HepG2 (cell line): ENCODE measurements at regions not wholly inside any gene's neighbourhood (a gene's known extent, or its start where the extent isn't known, plus 50 kb on each side); places are given as distances from the start of the nearest gene placed in this dataset.

ENCODE experiments used
- AKAP8 ChIP-seq: sonication (generic); formaldehyde crosslinking; IDR thresholded peaks from 2 replicates; pipeline ENCODE4 v1.5.1; 2020; ENCODE audit warnings: mild to moderate bottlenecking, missing genetic modification reagents
- DPF2 ChIP-seq: sonication (generic); formaldehyde crosslinking; IDR thresholded peaks from 2 replicates; pipeline ENCODE4 v1.4.0; 2020; ENCODE audit warnings: mild to moderate bottlenecking, low read depth, missing genetic modification reagents, borderline replicate concordance
- EP300 ChIP-seq, 3 experiments: sonication (generic) in 1 of 3; formaldehyde crosslinking in 1 of 3; IDR thresholded peaks; 2 replicates each; pipeline versions ENCODE4 v1.5.1 to v1.6.1; 2011 to 2020; ENCODE audit warnings: low read depth in 2 of 3, low read length in 2 of 3, borderline replicate concordance in 1 of 3, improper control_type of control experiment in 1 of 3, mild to moderate bottlenecking in 1 of 3, missing genetic modification reagents in 1 of 3, moderate library complexity in 1 of 3
- EZH2 ChIP-seq: conservative IDR thresholded peaks from 2 replicates; pipeline ENCODE4 v1.6.1; 2012; ENCODE audit warnings: mild to moderate bottlenecking, low read depth, low read length, moderate library complexity
- SCMH1 ChIP-seq: sonication (generic); formaldehyde crosslinking; IDR thresholded peaks from 2 replicates; pipeline ENCODE4 v1.9.0; 2021; ENCODE audit warnings: missing genetic modification reagents, mild to moderate bottlenecking, borderline replicate concordance
- ZNF12 ChIP-seq: sonication (generic); formaldehyde crosslinking; IDR thresholded peaks from 2 replicates; pipeline ENCODE4 v1.5.0; 2020; ENCODE audit warnings: missing genetic modification reagents
- ZNF569 ChIP-seq: sonication (generic); formaldehyde crosslinking; IDR thresholded peaks from 2 replicates; pipeline ENCODE4 v1.5.0; 2020; ENCODE audit warnings: mild to moderate bottlenecking, missing genetic modification reagents, moderate library complexity, borderline replicate concordance
- ZNF614 ChIP-seq: IDR thresholded peaks from 2 replicates; pipeline ENCODE4 v1.6.1; 2018; ENCODE audit warnings: missing biosample characterization, missing genetic modification reagents, inconsistent platforms, borderline replicate concordance
- ZNF883 ChIP-seq: sonication (generic); formaldehyde crosslinking; IDR thresholded peaks from 2 replicates; pipeline ENCODE4 v1.5.1; 2020; ENCODE audit warnings: mild to moderate bottlenecking, missing genetic modification reagents; ENCODE audit errors: not compliant biosample characterization
- TF ChIP-seq, protein P1 (sequence below): sonication (generic); formaldehyde crosslinking; IDR thresholded peaks from 2 replicates; pipeline ENCODE4 v1.5.0; 2020; ENCODE audit warnings: mild to moderate bottlenecking, missing genetic modification reagents, moderate library complexity
- TF ChIP-seq, protein P2 (sequence below): IDR thresholded peaks from 2 replicates; pipeline ENCODE4 v1.6.1; 2012; ENCODE audit warnings: inconsistent platforms
- TF ChIP-seq, protein P3 (sequence below), 2 experiments: IDR thresholded peaks; 2 replicates each; pipeline ENCODE4 v1.6.1; 2011 to 2012; ENCODE audit warnings: low read length in 2 of 2, borderline replicate concordance in 1 of 2, low read depth in 1 of 2, mild to moderate bottlenecking in 1 of 2, moderate library complexity in 1 of 2

DNA sequence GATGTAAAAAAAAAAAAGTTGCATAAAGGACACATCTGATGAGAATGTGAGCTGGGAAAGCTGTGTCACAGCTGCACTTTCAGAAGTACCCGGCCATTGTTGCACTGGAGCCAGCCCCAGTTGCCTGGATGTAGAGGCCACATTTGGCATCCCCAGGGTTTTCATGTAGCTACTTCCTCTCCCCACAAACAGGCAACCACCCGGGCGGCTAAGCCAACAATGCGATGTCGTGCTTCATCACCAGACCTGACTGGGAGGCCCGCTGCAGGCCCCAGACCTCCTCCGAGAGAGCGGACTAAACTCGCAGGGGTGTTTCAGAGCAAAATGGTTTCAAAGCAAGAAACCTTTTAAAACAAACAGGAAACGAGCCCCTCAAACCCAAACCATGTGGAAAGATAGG is 142.3 kb downstream of the TMCO5A start:
- TF ChIP-seq ZNF12 (no peak), ZNF614 (CRISPR knock-in tag) (no peak), ZNF883 (CRISPR knock-in tag) (no peak), ZNF569 (CRISPR knock-in tag) (no peak), AKAP8 (CRISPR knock-in tag) (no peak), EP300 (IDR thresholded peaks at IDR 0.05; ENCODE audit: low read depth in 2 of 2, low read length in 2 of 2) (no peak), EP300 (CRISPR knock-in tag; IDR thresholded peaks at IDR 0.05; ENCODE audit: borderline replicate concordance) (no peak), DPF2 (CRISPR knock-in tag) (no peak), EZH2 (no peak), SCMH1 (CRISPR knock-in tag) (no peak)
- TF ChIP-seq, protein P1, sequence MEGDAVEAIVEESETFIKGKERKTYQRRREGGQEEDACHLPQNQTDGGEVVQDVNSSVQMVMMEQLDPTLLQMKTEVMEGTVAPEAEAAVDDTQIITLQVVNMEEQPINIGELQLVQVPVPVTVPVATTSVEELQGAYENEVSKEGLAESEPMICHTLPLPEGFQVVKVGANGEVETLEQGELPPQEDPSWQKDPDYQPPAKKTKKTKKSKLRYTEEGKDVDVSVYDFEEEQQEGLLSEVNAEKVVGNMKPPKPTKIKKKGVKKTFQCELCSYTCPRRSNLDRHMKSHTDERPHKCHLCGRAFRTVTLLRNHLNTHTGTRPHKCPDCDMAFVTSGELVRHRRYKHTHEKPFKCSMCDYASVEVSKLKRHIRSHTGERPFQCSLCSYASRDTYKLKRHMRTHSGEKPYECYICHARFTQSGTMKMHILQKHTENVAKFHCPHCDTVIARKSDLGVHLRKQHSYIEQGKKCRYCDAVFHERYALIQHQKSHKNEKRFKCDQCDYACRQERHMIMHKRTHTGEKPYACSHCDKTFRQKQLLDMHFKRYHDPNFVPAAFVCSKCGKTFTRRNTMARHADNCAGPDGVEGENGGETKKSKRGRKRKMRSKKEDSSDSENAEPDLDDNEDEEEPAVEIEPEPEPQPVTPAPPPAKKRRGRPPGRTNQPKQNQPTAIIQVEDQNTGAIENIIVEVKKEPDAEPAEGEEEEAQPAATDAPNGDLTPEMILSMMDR: no peak
- TF ChIP-seq, protein P2, sequence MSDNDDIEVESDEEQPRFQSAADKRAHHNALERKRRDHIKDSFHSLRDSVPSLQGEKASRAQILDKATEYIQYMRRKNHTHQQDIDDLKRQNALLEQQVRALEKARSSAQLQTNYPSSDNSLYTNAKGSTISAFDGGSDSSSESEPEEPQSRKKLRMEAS: no peak
- TF ChIP-seq, protein P3, sequence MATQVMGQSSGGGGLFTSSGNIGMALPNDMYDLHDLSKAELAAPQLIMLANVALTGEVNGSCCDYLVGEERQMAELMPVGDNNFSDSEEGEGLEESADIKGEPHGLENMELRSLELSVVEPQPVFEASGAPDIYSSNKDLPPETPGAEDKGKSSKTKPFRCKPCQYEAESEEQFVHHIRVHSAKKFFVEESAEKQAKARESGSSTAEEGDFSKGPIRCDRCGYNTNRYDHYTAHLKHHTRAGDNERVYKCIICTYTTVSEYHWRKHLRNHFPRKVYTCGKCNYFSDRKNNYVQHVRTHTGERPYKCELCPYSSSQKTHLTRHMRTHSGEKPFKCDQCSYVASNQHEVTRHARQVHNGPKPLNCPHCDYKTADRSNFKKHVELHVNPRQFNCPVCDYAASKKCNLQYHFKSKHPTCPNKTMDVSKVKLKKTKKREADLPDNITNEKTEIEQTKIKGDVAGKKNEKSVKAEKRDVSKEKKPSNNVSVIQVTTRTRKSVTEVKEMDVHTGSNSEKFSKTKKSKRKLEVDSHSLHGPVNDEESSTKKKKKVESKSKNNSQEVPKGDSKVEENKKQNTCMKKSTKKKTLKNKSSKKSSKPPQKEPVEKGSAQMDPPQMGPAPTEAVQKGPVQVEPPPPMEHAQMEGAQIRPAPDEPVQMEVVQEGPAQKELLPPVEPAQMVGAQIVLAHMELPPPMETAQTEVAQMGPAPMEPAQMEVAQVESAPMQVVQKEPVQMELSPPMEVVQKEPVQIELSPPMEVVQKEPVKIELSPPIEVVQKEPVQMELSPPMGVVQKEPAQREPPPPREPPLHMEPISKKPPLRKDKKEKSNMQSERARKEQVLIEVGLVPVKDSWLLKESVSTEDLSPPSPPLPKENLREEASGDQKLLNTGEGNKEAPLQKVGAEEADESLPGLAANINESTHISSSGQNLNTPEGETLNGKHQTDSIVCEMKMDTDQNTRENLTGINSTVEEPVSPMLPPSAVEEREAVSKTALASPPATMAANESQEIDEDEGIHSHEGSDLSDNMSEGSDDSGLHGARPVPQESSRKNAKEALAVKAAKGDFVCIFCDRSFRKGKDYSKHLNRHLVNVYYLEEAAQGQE (IDR thresholded peaks at IDR 0.05; ENCODE audit: borderline replicate concordance in 1 of 2, low read depth in 1 of 2, low read length in 2 of 2): no peak
